ENCODE measurements at regions not wholly inside any gene's neighbourhood (a gene's known extent, or its start where the extent isn't known, plus 50 kb on each side); places are given as distances from the start of the nearest gene placed in this dataset.

GRCh38 chr12:88251798-88252197 is 109.7 kb downstream of the TMTC3 start:
- Histone ChIP-seq H3K4me1 (no peaks in the 10 kb centered on the region), H3K79me2 (ENCODE audit: low read depth) (no peaks in the 10 kb centered on the region), H3K27me3 (no peaks in the 10 kb centered on the region), H3K36me3 (no peaks in the 10 kb centered on the region), H4K20me1 (ENCODE audit: low read depth) (no peaks in the 10 kb centered on the region), H3K4me3 (no peak overlapping the region), H3K9me3 (ENCODE audit: low read depth) (no peaks in the 10 kb centered on the region), H3K27ac (no peak overlapping the region), H3K9ac (no peak overlapping the region), H3K4me2 (no peak overlapping the region), H2AFZ (replicated peaks) (no peak overlapping the region), H3F3A (ENCODE audit: low read depth) (no peaks in the 10 kb centered on the region)
- Mint-ChIP-seq H3K9me3 (no peaks in the 10 kb centered on the region), H3K27me3 (ENCODE audit: insufficient read depth, low read depth) (peaks cover 2% of the 10 kb centered on the region), H3K27ac (no peak overlapping the region), H3K4me1 (no peaks in the 10 kb centered on the region), H3K36me3 (no peaks in the 10 kb centered on the region), H3K4me3 (no peak overlapping the region)
- TF ChIP-seq EZH2 (IDR thresholded peaks at IDR 0.05) (no peak), EZH2phosphoT487 (IDR thresholded peaks at IDR 0.05) (no peak), CTCF (IDR thresholded peaks at IDR 0.05) (no peak)
- no peak for DNase-seq (ENCODE audit: low spot score)

GRCh38 chr12:88253371-88253978 is 111.4 kb downstream of the TMTC3 start:
- Mint-ChIP-seq H3K9me3 (no peaks in the 10 kb centered on the region), H3K27me3 (ENCODE audit: insufficient read depth, low read depth) (peaks cover 2% of the 10 kb centered on the region), H3K4me1 (no peaks in the 10 kb centered on the region), H3K4me3 (no peak overlapping the region), H3K27ac (no peak overlapping the region), H3K36me3 (no peaks in the 10 kb centered on the region)
- H3F3A ChIP-seq (ENCODE audit: low read depth): no peaks in the 10 kb centered on the region
- H3K79me2 ChIP-seq (ENCODE audit: low read depth): no peaks in the 10 kb centered on the region
- no peak for DNase-seq (ENCODE audit: low spot score)
- H3K27ac ChIP-seq: no peak overlapping the region
- no peaks in the 10 kb centered on the region for H3K9me3 ChIP-seq (ENCODE audit: low read depth)
- no peaks in the 10 kb centered on the region for H3K36me3 ChIP-seq
- H3K4me3 ChIP-seq: no peak overlapping the region
- H3K9ac ChIP-seq: no peak overlapping the region
- no peaks in the 10 kb centered on the region for H3K4me1 ChIP-seq
- no peak overlapping the region for H2AFZ ChIP-seq (replicated peaks)
- no peak for TF ChIP-seq CTCF (IDR thresholded peaks at IDR 0.05)
- no peak for TF ChIP-seq EZH2 (IDR thresholded peaks at IDR 0.05)
- no peak for TF ChIP-seq EZH2phosphoT487 (IDR thresholded peaks at IDR 0.05)
- H3K4me2 ChIP-seq: no peak overlapping the region
- no peaks in the 10 kb centered on the region for H4K20me1 ChIP-seq (ENCODE audit: low read depth)
- no peaks in the 10 kb centered on the region for H3K27me3 ChIP-seq

- no peaks in the 10 kb centered on the region for H3K9me3 ChIP-seq (ENCODE audit: low read depth)
- no peaks in the 10 kb centered on the region for H3K9me3 Mint-ChIP-seq
- no peak overlapping the region for H3K4me3 Mint-ChIP-seq
- no peak overlapping the region for H3K9ac ChIP-seq
- H4K20me1 ChIP-seq (ENCODE audit: low read depth): no peaks in the 10 kb centered on the region
- H3K27ac ChIP-seq: no peak overlapping the region
- H3K79me2 ChIP-seq (ENCODE audit: low read depth): no peaks in the 10 kb centered on the region
- H3K27me3 Mint-ChIP-seq (ENCODE audit: insufficient read depth, low read depth): peaks cover 2% of the 10 kb centered on the region
- no peaks in the 10 kb centered on the region for H3K27me3 ChIP-seq
- H3F3A ChIP-seq (ENCODE audit: low read depth): no peaks in the 10 kb centered on the region
- no peak overlapping the region for H3K4me3 ChIP-seq
- no peaks in the 10 kb centered on the region for H3K4me1 Mint-ChIP-seq
- TF ChIP-seq CTCF (IDR thresholded peaks at IDR 0.05) (no peak), EZH2phosphoT487 (IDR thresholded peaks at IDR 0.05) (no peak), EZH2 (IDR thresholded peaks at IDR 0.05) (no peak)
- no peak overlapping the region for H3K4me2 ChIP-seq
- no peaks in the 10 kb centered on the region for H3K4me1 ChIP-seq
- no peaks in the 10 kb centered on the region for H3K36me3 ChIP-seq
- H3K27ac Mint-ChIP-seq: no peak overlapping the region
- no peak for DNase-seq (ENCODE audit: low spot score)
- no peaks in the 10 kb centered on the region for H3K36me3 Mint-ChIP-seq
- H2AFZ ChIP-seq (replicated peaks): no peak overlapping the region
Observed at GRCh38 chr12:88255224-88255623, 113.1 kb downstream of the TMTC3 start.
